Amniotic stem cell (primary cell): ENCODE measurements at regions not wholly inside any gene's neighbourhood (a gene's known extent, or its start where the extent isn't known, plus 50 kb on each side); places are given as distances from the start of the nearest gene placed in this dataset.
"Not testable (repeated sequence)": the region's sequence is repeated elsewhere in the genome, so short reads cannot be mapped to it uniquely, and the experiment has no call there.

ENCODE experiments used
- DNase-seq: peaks from one replicate; lab custom pipeline; 2025; lab: John Stamatoyannopoulos, UW

- no peak for DNase-seq
These were observed 256.8 kb downstream of the RHOU start for GRCh38 chr1:228992044-228992443.

GRCh38 chr1:228992907-228993535, 257.7 kb downstream of the RHOU start:
- DNase-seq: no peak

- DNase-seq: no peak
These were observed 259.7 kb downstream of the RHOU start for GRCh38 chr1:228994676-228995594.

DNA sequence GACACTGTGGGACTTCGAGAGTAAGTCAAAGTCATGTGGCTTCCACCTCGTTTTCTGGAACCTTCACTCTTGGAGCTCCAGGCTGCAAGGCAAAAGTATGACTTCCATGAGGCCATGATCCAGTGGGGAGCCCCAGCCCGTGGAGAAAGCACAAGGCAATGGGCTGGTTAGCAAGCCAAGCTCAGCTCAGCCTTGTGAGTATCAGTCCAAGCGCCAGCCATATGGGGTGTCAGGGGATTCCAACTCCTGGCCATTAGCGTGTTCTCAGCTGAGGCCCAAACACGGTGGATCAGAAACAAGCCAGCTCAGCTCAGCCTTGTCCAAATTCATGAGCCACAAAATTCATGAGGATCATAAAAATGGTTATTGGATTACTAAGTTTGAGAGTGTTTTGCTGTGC, 261.0 kb downstream of the RHOU start:
- DNase-seq: no peak

DNA sequence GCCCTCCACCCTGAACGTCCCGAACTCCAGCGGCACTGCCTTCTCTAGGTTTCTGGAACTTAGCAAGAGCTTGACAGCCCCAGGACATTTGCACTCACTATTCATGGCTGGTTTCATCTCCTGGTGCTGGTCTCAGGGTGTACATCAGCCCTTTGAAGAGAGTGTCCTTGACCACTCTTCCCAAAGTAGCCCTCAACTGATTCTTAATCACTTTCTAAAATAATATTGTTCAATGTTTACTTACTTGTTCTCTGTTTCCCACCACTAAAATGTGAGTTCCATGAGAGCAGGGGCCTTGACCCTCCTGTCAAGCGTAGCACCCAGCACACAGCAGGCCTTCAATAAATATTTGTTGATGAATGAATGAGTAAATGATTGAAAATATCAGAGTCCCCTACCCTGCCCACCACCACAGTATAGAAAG, 262.5 kb downstream of the RHOU start:
- no peak for DNase-seq

DNA sequence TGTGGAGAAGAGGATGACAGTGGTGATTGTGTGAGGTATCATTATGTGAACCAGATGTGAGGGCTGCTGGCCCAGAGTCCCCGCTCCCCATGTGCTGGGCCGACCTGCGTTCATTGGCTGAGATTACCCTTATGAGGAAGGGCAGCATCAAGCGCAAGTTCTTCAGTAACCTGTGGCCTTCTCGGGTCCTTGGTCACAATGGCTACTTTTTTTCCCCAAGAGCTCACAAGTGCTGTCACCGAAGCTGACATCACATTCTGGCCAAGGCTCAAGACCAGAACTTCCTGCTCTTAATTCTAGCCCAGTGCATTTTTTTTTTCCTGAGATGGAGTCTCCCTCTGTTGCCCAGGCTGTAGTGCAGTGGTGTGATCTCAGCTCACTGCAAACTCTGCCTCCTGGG, 262.9 kb downstream of the RHOU start:
- no peak for DNase-seq

- no peak for DNase-seq
These were observed 264.3 kb downstream of the RHOU start for GRCh38 chr1:228999446-229000170.

DNA sequence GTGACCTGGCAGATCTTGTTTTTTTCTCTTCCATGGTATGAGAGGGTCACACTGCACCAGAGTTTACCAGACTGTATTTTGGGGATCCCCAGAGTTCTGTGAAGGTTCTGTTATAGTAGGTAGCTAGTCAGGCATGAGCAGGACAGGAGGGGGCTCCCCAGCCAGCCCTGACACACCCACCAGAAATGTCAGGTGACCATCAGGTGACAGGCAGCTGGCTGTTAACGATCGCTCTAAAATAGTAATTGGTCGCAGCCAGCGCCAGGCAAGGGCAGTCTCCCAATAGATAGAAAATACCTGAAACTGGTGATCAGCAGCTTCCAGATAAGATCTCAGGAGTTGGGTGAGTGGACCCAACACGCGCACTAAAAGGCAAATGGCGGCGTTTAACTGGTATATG, 264.9 kb downstream of the RHOU start:
- no peak for DNase-seq

GRCh38 chr1:229001467-229002011, 266.3 kb downstream of the RHOU start:
- no peak for DNase-seq

- DNase-seq: no peak
These were observed 266.8 kb downstream of the RHOU start for GRCh38 chr1:229002037-229002436.

- DNase-seq: no peak
These were observed 267.2 kb downstream of the RHOU start for GRCh38 chr1:229002451-229002960.

DNA sequence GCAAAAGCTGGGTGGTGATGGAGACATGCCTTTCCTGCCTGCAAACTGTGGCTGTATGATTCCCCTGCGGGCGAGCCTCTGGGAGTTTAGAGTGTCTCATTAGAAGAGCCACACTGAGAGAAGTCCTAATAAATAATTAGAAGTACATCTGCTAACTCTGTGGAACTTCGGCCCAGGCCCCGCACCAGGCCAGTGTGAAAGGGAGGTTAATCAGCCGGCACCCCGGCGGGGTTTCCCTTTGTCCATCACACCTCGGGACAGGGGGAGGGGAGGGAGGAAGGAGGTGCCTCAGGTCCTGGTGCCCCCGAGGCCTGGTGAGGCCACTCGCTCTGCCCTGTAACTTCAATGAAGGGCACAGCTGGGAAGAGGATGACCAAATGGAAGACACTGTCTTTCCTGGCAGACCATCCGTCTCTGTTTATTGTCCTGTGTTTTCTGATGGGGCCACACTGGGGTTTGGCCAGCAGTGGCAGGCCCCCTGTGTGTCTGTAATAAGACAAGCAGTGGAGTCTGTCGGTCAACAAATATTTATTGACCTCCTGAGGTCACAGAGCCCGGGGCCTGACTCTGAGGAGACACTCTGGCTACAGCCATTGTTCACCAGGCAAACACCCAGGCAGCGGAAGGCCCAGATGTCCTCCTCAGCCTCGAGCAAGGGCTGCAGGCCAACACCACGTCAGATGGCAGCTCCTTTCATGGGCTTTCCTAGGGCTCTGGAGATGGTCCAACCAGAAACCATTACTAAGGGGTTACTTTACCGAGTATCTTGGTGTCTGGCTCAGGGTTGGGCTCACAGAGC, 267.5 kb upstream of the RAB4A start:
- no peak for DNase-seq

- no peak for DNase-seq
These were observed 266.7 kb upstream of the RAB4A start for GRCh38 chr1:229004066-229004833.

- no peak for DNase-seq
These were observed 265.8 kb upstream of the RAB4A start for GRCh38 chr1:229005097-229005496.

DNA sequence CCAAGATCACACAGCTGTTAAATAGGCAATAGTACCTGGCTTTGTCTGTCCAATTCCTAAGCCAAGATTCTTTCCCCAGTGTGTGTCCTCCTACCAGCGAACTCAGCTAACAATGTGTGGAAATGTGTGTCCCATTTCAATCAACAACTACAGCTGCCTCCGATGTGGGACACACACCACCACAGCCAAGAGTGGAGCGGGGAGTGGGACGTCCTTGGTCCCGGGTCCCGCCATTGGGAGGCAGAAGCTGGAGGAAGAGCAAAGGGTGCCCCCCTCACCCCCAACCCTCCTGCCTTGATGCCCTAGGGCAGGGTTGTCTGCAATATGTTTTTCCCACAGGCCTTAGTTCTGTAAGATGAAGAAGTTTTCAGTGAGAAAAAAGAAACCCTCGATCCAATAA, 265.4 kb upstream of the RAB4A start:
- DNase-seq: no peak

DNA sequence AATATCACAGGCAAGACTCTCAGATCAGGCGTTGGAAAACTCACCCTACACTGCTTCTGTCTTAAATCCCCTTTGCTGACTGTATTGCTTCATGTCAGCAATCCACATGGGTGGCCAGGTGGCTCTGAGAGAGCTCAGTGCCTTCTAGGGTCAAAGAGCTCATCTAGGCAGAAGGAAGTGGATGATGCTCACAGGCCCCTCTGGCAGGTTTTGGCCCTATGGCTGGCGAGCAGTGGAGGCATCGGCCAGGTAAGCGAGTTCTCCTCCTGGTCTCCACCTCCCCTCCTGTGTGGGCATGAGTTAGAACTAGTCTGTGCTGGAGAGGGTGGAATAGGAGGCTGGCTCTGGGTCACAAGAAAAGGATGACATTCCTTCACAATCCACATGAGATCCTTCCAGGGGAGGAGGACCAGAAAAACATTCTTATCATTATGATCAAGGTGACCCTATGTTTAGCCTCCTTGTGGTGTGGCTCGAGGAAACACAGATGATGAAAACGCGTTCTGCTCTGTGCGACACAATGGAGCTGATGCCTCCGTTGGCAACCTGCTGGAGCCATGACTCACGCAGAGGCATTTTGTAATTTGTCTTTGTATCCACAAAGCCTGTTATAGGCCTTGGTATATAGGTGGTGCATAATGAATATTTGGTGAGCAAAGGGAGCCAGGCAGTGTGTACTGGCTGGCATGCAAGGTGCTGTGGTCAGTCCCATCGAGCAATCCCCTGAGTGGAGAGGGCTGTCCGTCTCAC, 264.6 kb upstream of the RAB4A start:
- DNase-seq: no peak

GRCh38 chr1:229007167-229007566, 263.7 kb upstream of the RAB4A start:
- DNase-seq: no peak

DNA sequence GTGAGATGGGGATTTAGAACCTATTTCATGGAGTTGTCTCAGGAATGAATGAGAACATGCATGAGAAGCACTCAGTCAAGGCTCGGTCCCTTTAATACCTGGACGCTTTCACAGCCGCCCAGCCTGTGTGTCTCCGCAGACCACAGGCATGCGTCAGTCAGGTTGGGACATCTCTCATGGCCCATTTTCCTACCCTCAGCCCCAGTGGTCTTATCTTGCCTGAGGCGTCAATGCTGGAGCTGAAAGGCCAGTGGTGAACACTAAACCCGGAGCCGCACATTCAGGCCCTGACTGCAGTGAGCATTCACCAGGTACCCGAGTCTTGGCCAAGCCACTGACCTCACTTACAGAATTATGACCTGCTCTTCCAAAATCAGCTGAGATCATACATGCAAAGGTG, 263.2 kb upstream of the RAB4A start:
- DNase-seq: no peak

GRCh38 chr1:229008347-229008746, 262.6 kb upstream of the RAB4A start:
- not testable (repeated sequence) for DNase-seq

DNA sequence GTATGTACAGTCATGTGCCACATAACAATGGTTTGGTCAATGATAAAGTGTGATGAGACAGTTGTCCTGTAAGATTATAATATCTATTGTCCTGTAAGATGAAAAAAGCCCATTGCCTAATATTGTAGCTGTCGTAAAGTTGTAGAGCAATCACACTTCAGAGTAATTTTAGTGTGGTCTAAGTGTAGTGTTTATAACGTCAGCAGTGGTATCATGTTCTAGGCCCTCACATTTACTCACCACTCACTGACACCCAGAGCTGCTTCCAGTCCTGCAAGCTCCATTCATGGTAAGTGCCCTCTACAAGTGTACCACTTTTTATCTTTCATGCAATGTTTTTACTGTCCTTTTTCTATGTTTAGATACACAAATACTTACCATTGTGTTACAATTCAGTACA, 259.9 kb upstream of the RAB4A start:
- DNase-seq: no peak
